Testis (tissue), 2 donors: ENCODE measurements at regions not wholly inside any gene's neighbourhood (a gene's known extent, or its start where the extent isn't known, plus 50 kb on each side); places are given as distances from the start of the nearest gene placed in this dataset.

Source experiments
- DNase-seq: peaks from one replicate; pipeline ENCODE4 v3.0.0-alpha.2; 2019
- H3K27ac ChIP-seq, 2 donors: fragments of 200-600 bp; sonication (generic); one replicate each; pipeline ENCODE4 v1.5.1; 2019
- H3K27me3 ChIP-seq: fragments of 200-600 bp; sonication (generic); one replicate; pipeline ENCODE4 v1.5.1; 2019
- H3K36me3 ChIP-seq: fragments of 200-600 bp; sonication (generic); one replicate; pipeline ENCODE4 v1.5.1; 2017; ENCODE audit warnings: low read depth; ENCODE audit errors: missing control alignments
- H3K4me1 ChIP-seq: fragments of 200-600 bp; sonication (generic); one replicate; pipeline ENCODE4 v1.5.1; 2019
- H3K4me3 ChIP-seq, 2 donors: fragments of 200-600 bp; sonication (generic); one replicate each; pipeline ENCODE4 v1.5.1; 2017 to 2019
- H3K9me3 ChIP-seq: fragments of 200-600 bp; sonication (generic); one replicate; pipeline ENCODE4 v1.5.1; 2017
- POLR2A ChIP-seq: fragments of 450-650 bp; IDR thresholded peaks from one replicate; pipeline ENCODE4 v1.6.1; 2017; ENCODE audit warnings: antibody characterized with exemption, mild to moderate bottlenecking, moderate library complexity
- WGBS, 2 donors: methylation state at CpG; one replicate each; pipeline ENCODE4 v1.1.5; 2018; 5-methylcytosine and 5-hydroxymethylcytosine counted together
- intact Hi-C: fragments of 100-400 bp; cut with DNase I; formaldehyde crosslinking; loops from one replicate; pipeline ENCODE4 v1.15.1; 2023; ENCODE audit warnings: low total_unique reads
- TF ChIP-seq, protein P1 (sequence below), 3 experiments: fragments of 450-650 bp in 2 of 3; fragments of 200-600 bp in 1 of 3; sonication (generic) in 1 of 3; IDR thresholded peaks; one replicate each; pipeline ENCODE4 v1.5.1; 2016 to 2019; ENCODE audit warnings: antibody characterized with exemption in 3 of 3, mild to moderate bottlenecking in 2 of 3, moderate library complexity in 1 of 3

- 39 to 42% methylated on average over 4 of the region's 4 CpGs for WGBS, 2 donors
- Histone ChIP-seq H3K36me3 (no peaks in the 10 kb centered on the region), H3K4me3 (no peak overlapping the region), H3K27me3 (no peaks in the 10 kb centered on the region), H3K9me3 (no peaks in the 10 kb centered on the region), H3K4me1 (no peaks in the 10 kb centered on the region), H3K27ac (no peak overlapping the region)
- no peak for TF ChIP-seq POLR2A
- TF ChIP-seq, protein P1, sequence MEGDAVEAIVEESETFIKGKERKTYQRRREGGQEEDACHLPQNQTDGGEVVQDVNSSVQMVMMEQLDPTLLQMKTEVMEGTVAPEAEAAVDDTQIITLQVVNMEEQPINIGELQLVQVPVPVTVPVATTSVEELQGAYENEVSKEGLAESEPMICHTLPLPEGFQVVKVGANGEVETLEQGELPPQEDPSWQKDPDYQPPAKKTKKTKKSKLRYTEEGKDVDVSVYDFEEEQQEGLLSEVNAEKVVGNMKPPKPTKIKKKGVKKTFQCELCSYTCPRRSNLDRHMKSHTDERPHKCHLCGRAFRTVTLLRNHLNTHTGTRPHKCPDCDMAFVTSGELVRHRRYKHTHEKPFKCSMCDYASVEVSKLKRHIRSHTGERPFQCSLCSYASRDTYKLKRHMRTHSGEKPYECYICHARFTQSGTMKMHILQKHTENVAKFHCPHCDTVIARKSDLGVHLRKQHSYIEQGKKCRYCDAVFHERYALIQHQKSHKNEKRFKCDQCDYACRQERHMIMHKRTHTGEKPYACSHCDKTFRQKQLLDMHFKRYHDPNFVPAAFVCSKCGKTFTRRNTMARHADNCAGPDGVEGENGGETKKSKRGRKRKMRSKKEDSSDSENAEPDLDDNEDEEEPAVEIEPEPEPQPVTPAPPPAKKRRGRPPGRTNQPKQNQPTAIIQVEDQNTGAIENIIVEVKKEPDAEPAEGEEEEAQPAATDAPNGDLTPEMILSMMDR (IDR thresholded peaks at IDR 0.05): no peak
- intact Hi-C loops: no loop called here
- no peak for DNase-seq
Observed at GRCh38 chr15:39018966-39019365, 454.4 kb upstream of the RASGRP1 start.

DNA sequence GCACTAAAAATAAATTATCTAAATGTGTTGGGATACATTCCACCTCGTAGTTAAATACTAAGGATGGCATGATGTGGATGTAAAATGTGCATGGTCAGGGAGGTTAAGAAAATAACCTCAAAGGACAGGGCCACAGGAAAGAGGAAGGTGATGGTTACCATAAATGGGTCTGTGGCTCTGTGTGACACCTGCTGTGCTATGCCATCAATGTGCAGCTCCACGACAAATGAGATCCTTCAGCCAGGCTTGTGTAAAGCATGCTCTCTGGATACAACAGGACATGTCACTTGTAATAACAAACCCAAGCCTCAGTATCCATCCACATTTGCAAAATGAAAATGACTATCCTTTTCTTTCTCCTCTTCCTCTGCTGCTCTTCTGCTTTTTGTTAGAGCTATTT is 456.7 kb upstream of the RASGRP1 start:
- Histone ChIP-seq H3K4me1 (no peaks in the 10 kb centered on the region), H3K27me3 (no peaks in the 10 kb centered on the region), H3K4me3 (no peak overlapping the region), H3K9me3 (no peaks in the 10 kb centered on the region), H3K36me3 (no peaks in the 10 kb centered on the region), H3K27ac (no peak overlapping the region)
- WGBS, 2 donors: 67 to 71% methylated on average over 2 of the region's 2 CpGs
- TF ChIP-seq, protein P1 (IDR thresholded peaks at IDR 0.05): no peak
- no peak for TF ChIP-seq POLR2A
- DNase-seq: no peak
- intact Hi-C loops: no loop called here

GRCh38 chr15:39022532-39023305 is 458.1 kb upstream of the RASGRP1 start:
- intact Hi-C loops: no loop called here
- Histone ChIP-seq H3K4me3 (no peak overlapping the region), H3K27ac (no peak overlapping the region), H3K27me3 (no peaks in the 10 kb centered on the region), H3K9me3 (no peaks in the 10 kb centered on the region), H3K36me3 (no peaks in the 10 kb centered on the region), H3K4me1 (no peaks in the 10 kb centered on the region)
- DNase-seq: no peak
- TF ChIP-seq, protein P1 (IDR thresholded peaks at IDR 0.05): no peak
- 90 to 91% methylated on average over 4 of the region's 4 CpGs for WGBS, 2 donors

DNA sequence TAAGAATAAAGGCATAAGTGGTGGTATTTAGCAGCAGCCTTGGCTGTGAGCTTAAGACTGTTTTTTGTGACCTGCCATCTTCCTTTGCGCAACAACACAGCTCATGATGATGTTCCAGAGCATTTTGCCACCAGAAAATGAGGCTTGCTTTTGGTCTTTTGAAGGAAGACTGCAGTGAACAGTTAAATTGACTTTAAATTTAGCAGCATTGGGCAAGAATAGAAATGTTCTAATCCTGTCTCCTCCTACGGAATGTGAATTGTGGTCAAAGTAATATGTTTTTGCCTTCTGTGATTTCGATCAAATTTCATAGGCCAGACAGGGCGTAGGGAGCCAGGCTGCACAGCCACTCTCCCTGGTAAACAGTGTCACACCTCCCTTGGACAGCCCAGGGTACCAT is 460.7 kb upstream of the RASGRP1 start:
- no peak overlapping the region for H3K4me3 ChIP-seq
- 96% methylated on average over 4 of the region's 4 CpGs for WGBS, 2 donors
- H3K27ac ChIP-seq: no peak overlapping the region
- H3K27me3 ChIP-seq: no peaks in the 10 kb centered on the region
- H3K36me3 ChIP-seq: no peaks in the 10 kb centered on the region
- intact Hi-C loops: no loop called here
- H3K4me1 ChIP-seq: no peaks in the 10 kb centered on the region
- no peak for TF ChIP-seq POLR2A
- TF ChIP-seq, protein P1 (IDR thresholded peaks at IDR 0.05): no peak
- DNase-seq: no peak
- H3K9me3 ChIP-seq: no peaks in the 10 kb centered on the region

- no peak overlapping the region for H3K4me3 ChIP-seq
- DNase-seq: no peak
- H3K4me1 ChIP-seq: no peaks in the 10 kb centered on the region
- H3K27me3 ChIP-seq: no peaks in the 10 kb centered on the region
- intact Hi-C loops: no loop called here
- H3K9me3 ChIP-seq: no peaks in the 10 kb centered on the region
- no peak for TF ChIP-seq POLR2A
- TF ChIP-seq, protein P1 (IDR thresholded peaks at IDR 0.05): no peak
- 92 to 97% methylated on average over 1 of the region's 1 CpG for WGBS, 2 donors
- H3K27ac ChIP-seq: no peak overlapping the region
- no peaks in the 10 kb centered on the region for H3K36me3 ChIP-seq
Observed at GRCh38 chr15:39025881-39026280, 461.3 kb upstream of the RASGRP1 start.
